Posterior vena cava (tissue), 2 donors: ENCODE measurements at regions not wholly inside any gene's neighbourhood (a gene's known extent, or its start where the extent isn't known, plus 50 kb on each side); places are given as distances from the start of the nearest gene placed in this dataset.

ENCODE experiments used
- DNase-seq: peaks from one replicate; pipeline ENCODE4 v3.0.0-alpha.2; 2020; ENCODE audit warnings: low spot score
- intact Hi-C, 2 donors: fragments of 100-400 bp; cut with DNase I; formaldehyde crosslinking; loops; one replicate each; pipeline versions ENCODE4 v1.14.1 to v1.14.2; 2022 to 2023
- donor health status: DM: yes; HTN: yes; CAD: no.
- donor health status: DM: yes; HTN: yes; CAD: no.

DNA sequence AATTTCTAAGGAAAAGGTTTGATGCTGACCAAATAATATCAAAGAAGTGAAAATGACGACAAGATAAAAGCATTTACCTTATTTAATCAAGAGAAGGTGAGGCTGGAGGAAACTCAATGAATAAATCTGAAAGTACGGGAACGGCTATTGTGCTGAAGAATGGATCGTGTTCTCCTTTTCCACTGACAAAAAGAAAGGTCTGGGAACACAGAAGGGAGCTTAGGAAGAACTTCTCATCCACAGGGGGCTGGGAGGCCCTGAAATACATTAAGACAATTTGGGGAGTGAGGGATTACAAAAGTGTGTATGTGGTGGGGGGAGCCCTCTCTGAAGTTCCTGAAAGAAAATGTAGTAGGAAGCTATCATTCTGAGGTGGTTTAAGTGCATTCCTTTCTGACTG is 582.3 kb downstream of the SLC4A3 start:
- no peak for DNase-seq
- intact Hi-C loops: no loop called here

DNA sequence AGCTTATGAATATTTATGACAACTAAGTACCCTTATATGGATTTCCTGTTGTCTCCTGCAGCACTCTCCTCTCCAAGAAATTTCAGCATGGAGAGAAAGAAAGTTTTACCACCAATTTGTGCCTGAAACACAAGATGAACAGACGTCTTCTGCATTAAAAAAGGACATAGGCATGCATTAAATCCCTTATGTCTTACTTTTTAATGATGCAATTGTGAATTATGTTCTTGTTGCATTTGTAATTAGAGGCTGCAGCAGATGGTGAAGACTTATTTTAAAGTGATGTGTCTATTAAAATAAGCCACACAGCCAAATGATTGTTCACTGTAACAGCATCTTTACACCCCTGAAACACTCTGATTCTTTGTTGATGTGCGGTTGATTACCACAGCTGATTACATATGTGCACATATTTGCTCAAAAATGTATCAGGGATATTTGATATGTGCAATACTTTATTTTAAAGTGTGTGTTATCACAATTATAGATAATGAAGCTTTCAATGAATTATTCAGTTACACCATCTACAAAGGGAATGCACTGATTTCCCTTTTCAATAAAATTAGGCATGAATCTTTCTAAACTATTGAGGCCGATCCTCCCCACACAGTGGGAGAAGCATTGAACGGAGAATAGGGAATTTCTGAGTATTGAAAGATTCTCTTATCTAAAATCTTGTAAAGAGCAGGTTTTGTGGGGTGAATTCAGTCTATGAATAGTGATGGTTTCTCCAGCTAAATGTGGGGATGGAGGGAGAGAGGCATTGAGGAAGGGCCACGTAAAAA is 585.1 kb downstream of the SLC4A3 start:
- intact Hi-C loops: no loop called here
- no peak for DNase-seq

DNA sequence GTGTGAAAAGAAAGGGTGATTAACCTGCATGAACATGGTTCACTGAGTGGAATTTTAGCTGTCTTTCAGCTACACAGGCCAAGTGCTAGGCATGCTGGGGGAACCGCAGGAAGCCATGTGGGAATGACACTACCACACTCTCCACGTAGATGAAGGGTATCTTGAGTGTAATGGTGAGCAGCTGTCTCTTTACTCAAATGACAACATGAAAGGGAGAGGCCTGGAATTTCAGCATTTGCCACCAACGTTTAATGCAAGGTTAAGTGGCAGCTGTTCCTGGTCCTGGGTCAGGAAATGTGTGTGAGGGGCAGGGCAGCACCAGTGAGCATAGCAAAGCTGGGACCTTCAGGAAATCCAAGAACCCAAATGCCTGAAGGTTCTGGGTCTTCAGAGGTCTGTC is 588.4 kb downstream of the SLC4A3 start:
- intact Hi-C loops: no loop called here

GRCh38 chr2:220219371-220219770 is 591.9 kb downstream of the SLC4A3 start:
- no peak for DNase-seq
- intact Hi-C loops: no loop called here

More for the DNA sequence above, 588.4 kb downstream of the SLC4A3 start:
- no peak for DNase-seq

DNA sequence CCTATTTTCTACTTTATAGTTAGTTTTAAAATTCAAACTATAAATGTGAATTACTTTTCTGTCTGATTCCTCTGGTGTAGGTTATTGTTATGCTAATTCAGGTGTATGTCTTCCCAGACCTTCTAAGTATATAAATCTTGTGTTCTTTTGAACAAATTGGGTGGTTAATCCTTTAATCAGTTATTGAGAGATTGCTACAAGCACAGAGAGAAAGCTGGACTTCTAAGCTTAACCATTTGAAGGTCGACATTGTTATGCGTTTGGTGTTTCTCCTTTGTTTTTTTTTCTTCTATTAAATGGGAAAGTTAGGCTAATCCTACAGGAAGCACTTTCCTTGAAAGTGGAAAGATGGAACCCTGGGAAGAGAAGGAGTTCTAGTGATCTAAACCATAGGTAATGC is 592.6 kb downstream of the SLC4A3 start:
- intact Hi-C loops: no loop called here
- DNase-seq: no peak

- intact Hi-C loops: no loop called here
- no peak for DNase-seq
Observed at GRCh38 chr2:220221992-220222391, 594.6 kb downstream of the SLC4A3 start.

DNA sequence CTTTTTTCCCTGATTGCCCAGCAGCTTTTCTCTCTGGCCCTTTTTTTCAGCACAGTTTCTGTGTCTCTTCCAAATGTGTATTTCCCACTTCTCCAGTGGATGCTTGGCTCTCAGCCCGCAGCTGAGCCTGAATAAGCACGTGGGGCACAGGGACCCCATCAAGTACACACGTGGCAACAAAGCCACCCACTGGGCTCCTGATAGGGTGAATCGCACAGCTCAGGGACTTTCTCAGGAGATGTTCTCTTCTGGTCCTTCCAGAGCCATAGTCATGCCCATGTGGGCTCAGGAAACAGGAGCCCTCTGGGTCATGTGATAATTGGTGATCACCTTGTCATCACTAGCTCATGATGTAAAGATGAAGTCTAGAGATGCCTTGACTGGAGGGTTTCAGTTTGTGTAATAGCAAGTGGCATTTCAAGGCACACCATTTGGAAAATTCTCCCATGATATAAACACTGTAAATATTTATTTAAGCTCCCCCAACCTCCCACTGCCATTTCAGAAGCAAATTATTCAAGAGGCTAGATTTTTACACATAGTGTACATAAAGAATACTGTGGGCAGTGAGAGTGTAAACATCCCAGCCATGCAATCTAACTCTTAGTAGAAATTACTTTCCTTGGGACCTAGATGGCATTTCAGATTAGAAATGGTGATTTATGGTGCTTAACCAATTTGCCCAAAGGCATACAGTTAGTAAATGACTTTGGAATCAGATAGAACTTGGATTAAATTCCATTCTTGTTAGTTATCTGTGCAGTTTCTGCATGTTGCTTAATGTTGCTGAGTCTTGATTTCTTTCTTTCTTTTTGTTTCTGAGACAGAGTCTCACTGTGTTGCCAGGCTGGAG is 597.5 kb downstream of the SLC4A3 start:
- DNase-seq: no peak
- intact Hi-C loops: no loop called here

- intact Hi-C loops: no loop called here
Observed at GRCh38 chr2:220226076-220226475, 598.6 kb downstream of the SLC4A3 start.

DNA sequence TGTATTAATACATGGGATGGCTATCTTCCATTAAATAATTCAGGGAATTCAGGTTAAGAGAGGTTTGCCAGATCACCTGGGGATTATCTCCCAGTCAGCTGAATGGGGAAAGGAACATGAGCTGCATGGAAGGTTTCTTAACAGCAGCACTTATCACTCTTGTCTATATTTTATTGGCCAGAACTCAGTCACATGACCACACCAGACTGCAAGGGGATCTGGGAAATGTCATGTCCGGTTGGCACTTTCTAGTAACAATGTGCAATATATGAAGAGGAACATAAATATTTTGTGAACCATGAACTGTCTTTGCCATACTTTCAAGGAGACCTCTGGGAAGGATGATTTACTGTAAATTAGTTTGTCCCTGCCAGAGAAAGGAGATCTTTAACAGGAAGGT is 599.1 kb downstream of the SLC4A3 start:
- no peak for DNase-seq
- intact Hi-C loops: no loop called here

More at GRCh38 chr2:220226076-220226475, 598.6 kb downstream of the SLC4A3 start:
- DNase-seq: no peak

DNA sequence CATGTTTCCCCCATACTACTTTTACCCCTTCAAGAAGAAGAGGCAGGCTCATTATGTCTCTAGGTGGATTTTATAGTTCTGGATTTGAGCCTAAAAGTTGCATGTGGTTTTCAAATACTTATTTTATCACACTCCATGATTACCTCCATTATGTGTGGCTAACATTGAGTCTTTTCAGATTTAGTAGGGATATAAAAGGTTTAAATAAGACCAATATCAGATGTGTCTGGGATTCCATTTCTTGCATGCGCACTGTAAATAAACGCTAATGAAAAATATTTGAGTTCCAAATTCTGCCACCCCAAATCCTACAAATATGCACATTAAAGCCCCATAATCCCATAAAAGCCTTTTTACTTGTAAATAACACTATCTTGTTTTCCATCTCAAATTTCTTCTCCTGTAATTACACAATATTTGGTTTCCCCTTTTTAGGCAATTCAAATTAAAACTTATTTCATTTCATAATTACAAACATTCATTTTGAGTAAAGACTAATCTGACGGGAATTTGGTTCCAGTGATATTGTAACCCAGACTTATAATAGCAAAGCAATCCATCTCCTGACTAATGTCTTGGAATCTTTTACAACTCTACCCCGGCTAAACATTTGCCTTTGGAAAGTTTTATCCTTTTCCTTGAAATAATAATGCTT is 600.0 kb downstream of the SLC4A3 start:
- no peak for DNase-seq
- intact Hi-C loops: no loop called here

- no peak for DNase-seq
- intact Hi-C loops: no loop called here
Observed at GRCh38 chr2:220228310-220229006, 601.0 kb downstream of the SLC4A3 start.

GRCh38 chr2:220240641-220241040 is 613.2 kb downstream of the SLC4A3 start:
- intact Hi-C loops: no loop called here
- DNase-seq: no peak

- intact Hi-C loops: no loop called here
- no peak for DNase-seq
Observed at GRCh38 chr2:220241423-220241822, 614.0 kb downstream of the SLC4A3 start.

DNA sequence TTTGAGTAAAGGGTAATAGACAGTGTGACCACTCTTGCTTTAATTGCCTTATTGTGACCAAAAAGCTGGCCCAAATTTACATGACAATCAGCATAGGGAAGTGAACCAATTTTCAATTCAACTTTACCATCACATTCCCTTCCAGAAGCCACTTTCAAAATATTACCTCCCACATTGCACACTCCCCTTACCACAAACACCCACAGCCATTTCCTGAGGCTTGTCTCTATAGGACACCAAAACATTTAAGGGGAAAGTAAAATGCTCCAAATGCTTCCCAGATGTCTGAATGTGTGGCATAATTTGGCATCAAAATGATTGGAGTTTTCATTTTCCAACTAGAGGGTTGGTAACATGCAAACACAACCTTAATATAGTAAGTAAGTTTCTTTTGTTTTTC is 616.1 kb downstream of the SLC4A3 start:
- DNase-seq: no peak
- intact Hi-C loops: no loop called here

GRCh38 chr2:220246386-220246785 is 619.0 kb downstream of the SLC4A3 start:
- intact Hi-C loops: no loop called here
- no peak for DNase-seq

GRCh38 chr2:220247588-220248350 is 620.3 kb downstream of the SLC4A3 start:
- no peak for DNase-seq
- intact Hi-C loops: no loop called here

GRCh38 chr2:220259662-220260061 is 632.2 kb downstream of the SLC4A3 start:
- intact Hi-C loops: no loop called here
- DNase-seq: no peak

DNA sequence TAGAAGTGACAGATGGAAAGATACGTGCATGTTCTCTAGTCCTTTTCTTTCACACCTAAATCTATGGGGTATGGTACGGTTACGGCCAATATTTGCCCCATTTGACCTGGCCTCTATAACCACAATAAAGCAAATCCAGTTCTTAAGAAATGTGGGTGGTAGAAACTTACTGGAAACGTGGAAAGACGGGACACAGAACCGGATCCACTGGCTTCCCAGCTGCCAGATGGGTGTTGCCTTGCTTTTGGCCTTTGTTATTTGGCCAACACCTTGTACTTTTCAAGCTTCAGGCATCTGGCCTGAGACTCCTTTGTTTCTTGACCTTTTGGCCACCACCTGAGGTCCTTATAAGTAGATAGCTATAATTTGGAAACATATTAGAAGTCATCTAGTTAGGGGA is 635.9 kb downstream of the SLC4A3 start:
- intact Hi-C loops: no loop called here
- no peak for DNase-seq

DNA sequence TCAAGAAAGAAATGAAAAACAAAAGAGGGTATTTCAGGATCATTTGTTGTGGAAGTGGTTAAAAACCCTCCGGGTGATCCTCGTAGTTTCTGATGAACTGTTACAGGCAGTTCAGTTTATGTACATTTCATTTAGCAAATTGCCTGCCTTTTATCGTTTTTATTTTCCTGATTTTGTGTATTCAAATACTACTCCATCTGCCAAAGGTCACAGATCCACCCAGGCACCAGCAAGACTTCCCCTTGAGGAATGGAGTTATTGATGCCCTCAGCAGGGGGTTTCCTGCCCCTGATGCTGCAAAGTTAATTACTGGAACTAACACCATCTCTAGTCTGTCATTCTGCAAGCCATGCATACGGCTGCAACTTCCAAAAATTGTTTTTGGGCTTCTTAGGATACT is 641.9 kb downstream of the SLC4A3 start:
- no peak for DNase-seq
- intact Hi-C loops: no loop called here
